Ishikawa (cell line): ENCODE measurements at regions not wholly inside any gene's neighbourhood (a gene's known extent, or its start where the extent isn't known, plus 50 kb on each side); places are given as distances from the start of the nearest gene placed in this dataset.

Source experiments
- CEBPB ChIP-seq: IDR thresholded peaks from 2 replicates; pipeline ENCODE4 v1.6.1; 2012
- CREB1 ChIP-seq: IDR thresholded peaks from 2 replicates; pipeline ENCODE4 v1.6.1; 2012; ENCODE audit warnings: low read depth
- EGR1 ChIP-seq: IDR thresholded peaks from 2 replicates; pipeline ENCODE4 v1.6.1; 2012
- EP300 ChIP-seq: IDR thresholded peaks from 2 replicates; pipeline ENCODE4 v1.6.1; 2012; ENCODE audit warnings: borderline replicate concordance
- FOXM1 ChIP-seq: IDR thresholded peaks from 2 replicates; pipeline ENCODE4 v1.6.1; 2012; ENCODE audit warnings: low read depth, borderline replicate concordance
- NFIC ChIP-seq: IDR thresholded peaks from 2 replicates; pipeline ENCODE4 v1.6.1; 2012
- TAF1 ChIP-seq: IDR thresholded peaks from 2 replicates; pipeline ENCODE4 v1.6.1; 2012; ENCODE audit warnings: low read depth, mild to moderate bottlenecking
- TEAD4 ChIP-seq: IDR thresholded peaks from 2 replicates; pipeline ENCODE4 v1.6.1; 2012
- YY1 ChIP-seq: IDR thresholded peaks from 2 replicates; pipeline ENCODE4 v1.6.1; 2012; ENCODE audit warnings: low read depth
- ZBTB7A ChIP-seq: IDR thresholded peaks from 2 replicates; pipeline ENCODE4 v1.6.1; 2012; ENCODE audit warnings: low read depth
- TF ChIP-seq, protein P1 (sequence below): IDR thresholded peaks from 2 replicates; pipeline ENCODE4 v1.6.1; 2012
- TF ChIP-seq, protein P2 (sequence below): IDR thresholded peaks from 2 replicates; pipeline ENCODE4 v1.6.1; 2012
- TF ChIP-seq, protein P3 (sequence below): IDR thresholded peaks from 2 replicates; pipeline ENCODE4 v1.6.1; 2012; ENCODE audit warnings: low read depth, mild to moderate bottlenecking

DNA sequence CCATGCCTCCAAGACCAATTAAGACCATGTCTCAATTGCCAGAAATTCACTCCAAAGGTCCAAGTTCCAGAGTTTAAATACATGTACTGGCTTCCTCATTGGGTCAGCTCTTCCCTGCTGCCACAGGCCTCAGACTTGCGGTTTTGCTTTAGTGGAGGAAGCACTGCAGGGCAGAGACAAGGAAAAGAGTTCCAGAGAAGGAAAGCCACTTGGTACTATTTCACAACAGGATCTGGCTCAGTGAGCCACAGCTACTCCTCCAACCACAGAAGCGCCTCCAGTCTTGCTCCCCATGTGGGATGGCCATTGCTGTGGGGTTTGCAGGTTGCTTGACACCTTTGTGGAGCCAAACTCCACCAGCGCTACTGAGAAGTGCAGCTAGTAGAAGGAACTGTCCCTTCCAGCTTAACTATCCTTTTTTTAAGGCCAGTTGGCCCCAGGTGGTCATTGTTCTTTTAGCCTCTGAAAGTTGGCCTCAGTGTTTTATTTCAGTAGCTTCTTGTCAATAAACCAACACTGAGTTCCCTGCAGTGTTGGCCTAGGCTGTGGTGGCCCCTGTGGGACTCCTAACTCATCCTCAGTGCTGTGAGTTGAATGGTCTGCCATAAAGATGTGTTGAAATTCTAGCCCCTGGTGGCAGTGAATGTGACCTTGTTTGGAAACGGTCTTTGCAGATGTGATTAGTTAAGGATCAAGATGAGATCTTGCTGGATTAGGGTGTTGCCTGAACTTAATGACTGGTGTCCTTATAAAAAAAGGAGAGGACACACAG is 93.7 kb upstream of the DAP start:
- TF ChIP-seq, protein P1, sequence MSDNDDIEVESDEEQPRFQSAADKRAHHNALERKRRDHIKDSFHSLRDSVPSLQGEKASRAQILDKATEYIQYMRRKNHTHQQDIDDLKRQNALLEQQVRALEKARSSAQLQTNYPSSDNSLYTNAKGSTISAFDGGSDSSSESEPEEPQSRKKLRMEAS, result no peak
- no peak for TF ChIP-seq EP300
- TF ChIP-seq FOXM1, result no peak
- no peak for TF ChIP-seq EGR1
- no peak for TF ChIP-seq TAF1
- TF ChIP-seq TEAD4, result no peak
- TF ChIP-seq, protein P2, sequence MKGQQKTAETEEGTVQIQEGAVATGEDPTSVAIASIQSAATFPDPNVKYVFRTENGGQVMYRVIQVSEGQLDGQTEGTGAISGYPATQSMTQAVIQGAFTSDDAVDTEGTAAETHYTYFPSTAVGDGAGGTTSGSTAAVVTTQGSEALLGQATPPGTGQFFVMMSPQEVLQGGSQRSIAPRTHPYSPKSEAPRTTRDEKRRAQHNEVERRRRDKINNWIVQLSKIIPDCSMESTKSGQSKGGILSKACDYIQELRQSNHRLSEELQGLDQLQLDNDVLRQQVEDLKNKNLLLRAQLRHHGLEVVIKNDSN, result no peak
- TF ChIP-seq, protein P3, sequence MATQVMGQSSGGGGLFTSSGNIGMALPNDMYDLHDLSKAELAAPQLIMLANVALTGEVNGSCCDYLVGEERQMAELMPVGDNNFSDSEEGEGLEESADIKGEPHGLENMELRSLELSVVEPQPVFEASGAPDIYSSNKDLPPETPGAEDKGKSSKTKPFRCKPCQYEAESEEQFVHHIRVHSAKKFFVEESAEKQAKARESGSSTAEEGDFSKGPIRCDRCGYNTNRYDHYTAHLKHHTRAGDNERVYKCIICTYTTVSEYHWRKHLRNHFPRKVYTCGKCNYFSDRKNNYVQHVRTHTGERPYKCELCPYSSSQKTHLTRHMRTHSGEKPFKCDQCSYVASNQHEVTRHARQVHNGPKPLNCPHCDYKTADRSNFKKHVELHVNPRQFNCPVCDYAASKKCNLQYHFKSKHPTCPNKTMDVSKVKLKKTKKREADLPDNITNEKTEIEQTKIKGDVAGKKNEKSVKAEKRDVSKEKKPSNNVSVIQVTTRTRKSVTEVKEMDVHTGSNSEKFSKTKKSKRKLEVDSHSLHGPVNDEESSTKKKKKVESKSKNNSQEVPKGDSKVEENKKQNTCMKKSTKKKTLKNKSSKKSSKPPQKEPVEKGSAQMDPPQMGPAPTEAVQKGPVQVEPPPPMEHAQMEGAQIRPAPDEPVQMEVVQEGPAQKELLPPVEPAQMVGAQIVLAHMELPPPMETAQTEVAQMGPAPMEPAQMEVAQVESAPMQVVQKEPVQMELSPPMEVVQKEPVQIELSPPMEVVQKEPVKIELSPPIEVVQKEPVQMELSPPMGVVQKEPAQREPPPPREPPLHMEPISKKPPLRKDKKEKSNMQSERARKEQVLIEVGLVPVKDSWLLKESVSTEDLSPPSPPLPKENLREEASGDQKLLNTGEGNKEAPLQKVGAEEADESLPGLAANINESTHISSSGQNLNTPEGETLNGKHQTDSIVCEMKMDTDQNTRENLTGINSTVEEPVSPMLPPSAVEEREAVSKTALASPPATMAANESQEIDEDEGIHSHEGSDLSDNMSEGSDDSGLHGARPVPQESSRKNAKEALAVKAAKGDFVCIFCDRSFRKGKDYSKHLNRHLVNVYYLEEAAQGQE, result no peak
- no peak for TF ChIP-seq YY1
- TF ChIP-seq NFIC, result no peak
- no peak for TF ChIP-seq CREB1
- no peak for TF ChIP-seq CEBPB
- TF ChIP-seq ZBTB7A, result no peak
